Right lobe of liver (tissue), 4 donors: ENCODE measurements at regions not wholly inside any gene's neighbourhood (a gene's known extent, or its start where the extent isn't known, plus 50 kb on each side); places are given as distances from the start of the nearest gene placed in this dataset.

Source experiments
- POLR2A ChIP-seq: fragments of 450-650 bp; IDR thresholded peaks from one replicate; pipeline ENCODE4 v1.6.1; 2017; ENCODE audit warnings: antibody characterized with exemption, mild to moderate bottlenecking
- TF ChIP-seq, protein P1 (sequence below), 4 donors: fragments of 200-600 bp in 3 of 4; fragments of 450-650 bp in 1 of 4; IDR thresholded peaks; one replicate each; pipeline versions ENCODE4 v1.5.1 to v1.8.0; 2016 to 2022; ENCODE audit warnings: antibody characterized with exemption in 4 of 4, mild to moderate bottlenecking in 2 of 4
- donor health status: DM: no; HTN: no; CAD: no.
- donor health status: DM: no; HTN: no; CAD: no.
- donor health status: DM: no; HTN: yes; CAD: no.

DNA sequence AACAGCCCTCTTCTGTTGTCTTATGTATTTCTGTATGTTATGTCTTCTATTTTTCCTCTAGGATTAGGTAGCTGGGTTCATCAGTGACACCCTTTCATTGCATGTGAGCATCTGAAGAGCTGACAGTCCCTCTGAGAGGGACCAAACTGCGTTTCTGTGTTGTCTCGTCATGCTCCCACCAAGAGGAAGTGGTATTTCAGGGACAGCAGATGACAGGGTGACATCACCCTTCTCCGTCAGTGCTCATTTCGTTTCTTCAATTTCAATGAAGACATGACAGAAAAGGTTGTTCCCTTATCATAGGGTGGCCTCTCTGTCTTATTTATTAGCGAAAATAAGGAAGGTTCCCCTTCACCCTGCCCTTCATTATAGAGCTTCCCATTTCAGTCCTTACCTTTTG is 225.9 kb upstream of the NR4A3 start:
- TF ChIP-seq, protein P1, sequence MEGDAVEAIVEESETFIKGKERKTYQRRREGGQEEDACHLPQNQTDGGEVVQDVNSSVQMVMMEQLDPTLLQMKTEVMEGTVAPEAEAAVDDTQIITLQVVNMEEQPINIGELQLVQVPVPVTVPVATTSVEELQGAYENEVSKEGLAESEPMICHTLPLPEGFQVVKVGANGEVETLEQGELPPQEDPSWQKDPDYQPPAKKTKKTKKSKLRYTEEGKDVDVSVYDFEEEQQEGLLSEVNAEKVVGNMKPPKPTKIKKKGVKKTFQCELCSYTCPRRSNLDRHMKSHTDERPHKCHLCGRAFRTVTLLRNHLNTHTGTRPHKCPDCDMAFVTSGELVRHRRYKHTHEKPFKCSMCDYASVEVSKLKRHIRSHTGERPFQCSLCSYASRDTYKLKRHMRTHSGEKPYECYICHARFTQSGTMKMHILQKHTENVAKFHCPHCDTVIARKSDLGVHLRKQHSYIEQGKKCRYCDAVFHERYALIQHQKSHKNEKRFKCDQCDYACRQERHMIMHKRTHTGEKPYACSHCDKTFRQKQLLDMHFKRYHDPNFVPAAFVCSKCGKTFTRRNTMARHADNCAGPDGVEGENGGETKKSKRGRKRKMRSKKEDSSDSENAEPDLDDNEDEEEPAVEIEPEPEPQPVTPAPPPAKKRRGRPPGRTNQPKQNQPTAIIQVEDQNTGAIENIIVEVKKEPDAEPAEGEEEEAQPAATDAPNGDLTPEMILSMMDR (IDR thresholded peaks at IDR 0.05): no peak
- no peak for TF ChIP-seq POLR2A
